Fibroblast of lung (primary cell): ENCODE measurements at regions not wholly inside any gene's neighbourhood (a gene's known extent, or its start where the extent isn't known, plus 50 kb on each side); places are given as distances from the start of the nearest gene placed in this dataset.

ENCODE experiments used
- DNase-seq, 2 donors: peaks; one replicate each; pipeline versions ENCODE4 v3.0.0 to v3.0.0-alpha.2; 2010; ENCODE audit warnings: low read depth in 2 of 2
- H2AFZ ChIP-seq: 2 replicates; pipeline ENCODE4 v1.5.1; 2012; ENCODE audit warnings: low read length, control low read depth, inconsistent platforms
- H3K27ac ChIP-seq: 2 replicates; pipeline ENCODE4 v1.5.1; 2011; ENCODE audit warnings: low read length, control low read depth; ENCODE audit not compliant: insufficient read depth
- H3K27me3 ChIP-seq: 2 replicates; pipeline ENCODE4 v1.5.1; 2011; ENCODE audit warnings: mild to moderate bottlenecking, low read length; ENCODE audit not compliant: control insufficient read depth, insufficient read depth
- H3K36me3 ChIP-seq: 2 replicates; pipeline ENCODE4 v1.5.1; 2011; ENCODE audit warnings: low read length; ENCODE audit not compliant: control insufficient read depth, insufficient read depth
- H3K4me1 ChIP-seq: 2 replicates; pipeline ENCODE4 v1.5.1; 2011; ENCODE audit warnings: low read length; ENCODE audit not compliant: control insufficient read depth, insufficient read depth; ENCODE audit errors: extremely low read depth
- H3K4me2 ChIP-seq: 2 replicates; pipeline ENCODE4 v1.5.1; 2011; ENCODE audit warnings: low read length, control low read depth; ENCODE audit not compliant: insufficient read depth; ENCODE audit errors: extremely low read depth
- H3K4me3 ChIP-seq, 4 experiments: fragments of 200-600 bp in 1 of 4; sonication (generic) in 1 of 4; replicated peaks in 1 of 4; 2 replicates each; pipeline ENCODE4 v1.5.1; 2011 to 2016; ENCODE audit warnings: low read length in 4 of 4, low read depth in 3 of 4, mild to moderate bottlenecking in 3 of 4, control low read depth in 2 of 4, inconsistent platforms in 1 of 4, mixed read lengths in 1 of 4; ENCODE audit not compliant: insufficient read depth in 1 of 4; ENCODE audit errors: control extremely low read depth in 1 of 4
- H3K79me2 ChIP-seq: 2 replicates; pipeline ENCODE4 v1.5.1; 2012; ENCODE audit warnings: mild to moderate bottlenecking, low read length, inconsistent platforms; ENCODE audit not compliant: control insufficient read depth, insufficient read depth
- H3K9ac ChIP-seq: 2 replicates; pipeline ENCODE4 v1.5.1; 2011; ENCODE audit warnings: mild to moderate bottlenecking, low read length, control low read depth; ENCODE audit not compliant: insufficient read depth
- H3K9me3 ChIP-seq: 2 replicates; pipeline ENCODE4 v1.5.1; 2012; ENCODE audit warnings: low read depth, low read length; ENCODE audit not compliant: control insufficient read depth, insufficient read depth
- H4K20me1 ChIP-seq: 2 replicates; pipeline ENCODE4 v1.5.1; 2011; ENCODE audit warnings: low read length; ENCODE audit not compliant: control insufficient read depth, insufficient read depth; ENCODE audit errors: extremely low read depth
- CTCF ChIP-seq, 2 donors: IDR thresholded peaks in 1 of 2; conservative IDR thresholded peaks in 1 of 2; 1 replicate in 1 of 2; 2 replicates in 1 of 2; pipeline ENCODE4 v1.5.1; 2011 to 2012; ENCODE audit warnings: low read length in 2 of 2, control low read depth in 1 of 2, inconsistent platforms in 1 of 2, low read depth in 1 of 2, mild to moderate bottlenecking in 1 of 2
- EZH2 ChIP-seq: IDR thresholded peaks from 2 replicates; pipeline ENCODE4 v1.5.1; 2012; ENCODE audit warnings: low read length, control low read depth, mild to moderate bottlenecking; ENCODE audit errors: missing control alignments

- Histone ChIP-seq H3K4me1 (no peaks in the 10 kb centered on the region), H3K79me2 (no peaks in the 10 kb centered on the region), H3K9ac (no peak overlapping the region), H3K9me3 (no peaks in the 10 kb centered on the region), H3K36me3 (no peaks in the 10 kb centered on the region), H3K27me3 (no peaks in the 10 kb centered on the region), H3K4me3 (no peak overlapping the region), H4K20me1 (no peaks in the 10 kb centered on the region), H3K4me2 (no peak overlapping the region), H2AFZ (no peak overlapping the region), H3K27ac (no peak overlapping the region)
- DNase-seq, result no peak
- no peak for TF ChIP-seq CTCF (conservative IDR thresholded peaks at IDR 0.05 in 1 of 2, IDR thresholded peaks at IDR 0.05 in 1 of 2; ENCODE audit: low read depth in 1 of 2, low read length in 2 of 2)
- TF ChIP-seq EZH2, result no peak
Observed at GRCh38 chr2:16824472-16824871, 158.8 kb upstream of the CYRIA start.

DNA sequence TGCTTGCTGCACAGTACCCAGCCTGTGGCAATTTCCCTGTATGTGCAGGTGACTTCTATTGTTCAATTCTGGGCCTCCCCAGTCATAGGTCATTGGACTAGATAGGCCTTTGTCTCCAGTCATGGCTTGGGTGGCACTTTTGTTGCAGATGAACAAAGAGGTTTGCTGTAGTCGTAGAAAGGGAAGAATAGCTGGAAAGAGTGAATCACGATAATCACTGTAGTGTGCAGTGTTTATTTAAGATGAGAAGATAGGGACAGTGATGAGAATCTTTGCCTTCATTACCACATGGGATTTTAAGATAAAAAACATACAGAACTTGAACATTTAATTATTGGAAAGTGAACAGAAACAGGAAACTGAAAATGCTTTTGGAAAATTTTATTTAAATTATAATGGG is 156.1 kb upstream of the CYRIA start:
- Histone ChIP-seq H3K27ac (no peak overlapping the region), H4K20me1 (no peaks in the 10 kb centered on the region), H3K27me3 (no peaks in the 10 kb centered on the region), H3K79me2 (no peaks in the 10 kb centered on the region), H3K9ac (no peak overlapping the region), H3K9me3 (no peaks in the 10 kb centered on the region), H3K36me3 (no peaks in the 10 kb centered on the region), H3K4me3 (no peak overlapping the region), H2AFZ (no peak overlapping the region), H3K4me2 (no peak overlapping the region), H3K4me1 (no peaks in the 10 kb centered on the region)
- no peak for TF ChIP-seq CTCF (conservative IDR thresholded peaks at IDR 0.05 in 1 of 2, IDR thresholded peaks at IDR 0.05 in 1 of 2; ENCODE audit: low read depth in 1 of 2, low read length in 2 of 2)
- DNase-seq, result peak in 1 of 2 donors; percentile 8

- Histone ChIP-seq H3K79me2 (no peaks in the 10 kb centered on the region), H3K9me3 (no peaks in the 10 kb centered on the region)
- DNase-seq, result no peak
Observed at GRCh38 chr2:16818203-16818556, 152.5 kb upstream of the CYRIA start.

More at GRCh38 chr2:16818203-16818556, 152.5 kb upstream of the CYRIA start:
- Histone ChIP-seq H3K27ac (no peak overlapping the region), H3K4me3 (no peak overlapping the region), H2AFZ (no peak overlapping the region), H4K20me1 (no peaks in the 10 kb centered on the region), H3K36me3 (no peaks in the 10 kb centered on the region), H3K4me2 (no peak overlapping the region), H3K27me3 (no peaks in the 10 kb centered on the region), H3K4me1 (no peaks in the 10 kb centered on the region), H3K9ac (no peak overlapping the region)
- TF ChIP-seq CTCF (conservative IDR thresholded peaks at IDR 0.05 in 1 of 2, IDR thresholded peaks at IDR 0.05 in 1 of 2; ENCODE audit: low read depth in 1 of 2, low read length in 2 of 2) (no peak), EZH2 (no peak)
